CD4-positive, alpha-beta T cell treated with Interleukin-6 for 4 hours (primary cell): ENCODE measurements at regions not wholly inside any gene's neighbourhood (a gene's known extent, or its start where the extent isn't known, plus 50 kb on each side); places are given as distances from the start of the nearest gene placed in this dataset.
"Not testable (repeated sequence)": the region's sequence is repeated elsewhere in the genome, so short reads cannot be mapped to it uniquely, and the experiment has no call there.

Source experiments
- DNase-seq: peaks from one replicate; pipeline ENCODE4 v3.0.0-alpha.2; 2020; ENCODE audit warnings: mixed read lengths

- DNase-seq: not testable (repeated sequence)
These were observed 207.6 kb downstream of the NDUFA10 start for GRCh38 chr2:239817468-239818031.

DNA sequence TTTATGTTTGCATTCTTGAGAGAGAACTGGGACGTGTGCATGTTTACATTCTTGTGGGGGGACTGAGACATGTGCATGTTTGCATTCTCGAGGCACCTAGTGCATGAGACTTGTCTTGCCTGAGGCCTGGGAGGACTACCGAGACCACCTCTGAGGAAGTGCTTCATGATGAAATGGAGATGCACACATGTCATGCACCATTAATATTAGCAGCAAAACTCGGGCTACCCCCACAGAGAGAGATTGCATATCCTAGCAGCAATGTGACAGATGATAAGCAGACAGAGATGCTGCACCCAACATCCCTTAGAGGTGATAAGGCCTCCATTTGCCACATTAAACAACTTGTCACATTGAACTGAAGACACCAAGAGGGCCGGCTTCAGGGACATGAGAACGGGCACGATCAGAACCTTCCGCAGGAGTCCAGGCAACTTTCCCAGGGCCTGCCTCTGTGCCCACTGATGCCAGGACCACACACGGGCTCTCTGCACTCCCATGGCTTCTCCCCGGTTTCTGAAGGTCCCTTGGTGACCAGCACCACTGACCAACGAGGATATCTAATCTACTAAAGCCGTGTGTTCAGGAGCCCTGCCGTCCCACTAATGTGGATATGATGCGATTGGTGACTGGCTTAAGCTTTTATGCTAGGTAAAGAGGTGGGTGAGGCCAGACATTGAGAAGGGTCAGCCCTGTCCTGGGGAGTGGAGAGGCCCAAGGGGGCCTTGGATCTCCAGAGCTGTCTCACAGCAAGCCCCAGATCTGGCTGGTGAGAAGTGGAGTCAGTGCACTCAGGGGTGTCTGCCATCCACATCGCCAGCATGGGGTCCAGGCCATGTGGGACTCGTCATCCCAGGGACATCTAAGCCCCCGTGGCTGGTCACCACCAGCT is 208.3 kb downstream of the NDUFA10 start:
- DNase-seq: no peak

GRCh38 chr2:239815671-239816070 is 209.5 kb downstream of the NDUFA10 start:
- no peak for DNase-seq

DNA sequence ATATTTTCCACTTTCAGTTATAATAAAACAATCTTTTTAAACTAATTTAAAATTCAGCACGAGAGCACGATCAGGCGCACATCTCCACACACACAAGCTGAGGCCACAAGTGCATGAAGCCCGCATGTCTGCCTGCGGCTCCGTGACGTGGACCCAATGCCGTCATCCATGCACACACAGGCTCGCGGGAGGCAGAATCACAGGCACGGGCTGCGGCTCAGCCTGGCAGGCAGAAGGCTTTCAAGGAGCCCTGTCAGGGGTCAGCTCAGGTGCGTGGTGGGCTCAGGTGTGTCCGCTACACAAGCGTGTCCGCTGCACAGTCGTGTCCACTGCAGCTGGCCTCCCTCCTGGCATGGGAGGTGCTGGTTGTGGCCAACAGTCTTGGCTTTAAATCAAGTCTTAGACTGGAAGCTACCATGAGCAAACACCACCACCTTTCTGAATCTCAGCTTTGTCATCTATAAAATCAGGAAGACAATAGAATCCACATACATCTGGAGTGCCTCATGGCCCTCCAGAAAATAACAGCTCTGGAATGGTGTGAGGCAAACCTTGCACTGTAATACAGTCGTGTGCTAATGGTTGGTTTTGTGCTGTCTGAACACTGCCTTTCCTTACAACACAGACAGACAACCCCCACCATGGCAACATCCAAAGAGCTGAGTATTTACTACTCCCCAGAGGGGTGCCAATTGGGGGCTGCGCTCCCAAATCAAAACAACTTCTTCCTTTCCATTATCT is 210.1 kb downstream of the NDUFA10 start:
- DNase-seq: no peak

DNA sequence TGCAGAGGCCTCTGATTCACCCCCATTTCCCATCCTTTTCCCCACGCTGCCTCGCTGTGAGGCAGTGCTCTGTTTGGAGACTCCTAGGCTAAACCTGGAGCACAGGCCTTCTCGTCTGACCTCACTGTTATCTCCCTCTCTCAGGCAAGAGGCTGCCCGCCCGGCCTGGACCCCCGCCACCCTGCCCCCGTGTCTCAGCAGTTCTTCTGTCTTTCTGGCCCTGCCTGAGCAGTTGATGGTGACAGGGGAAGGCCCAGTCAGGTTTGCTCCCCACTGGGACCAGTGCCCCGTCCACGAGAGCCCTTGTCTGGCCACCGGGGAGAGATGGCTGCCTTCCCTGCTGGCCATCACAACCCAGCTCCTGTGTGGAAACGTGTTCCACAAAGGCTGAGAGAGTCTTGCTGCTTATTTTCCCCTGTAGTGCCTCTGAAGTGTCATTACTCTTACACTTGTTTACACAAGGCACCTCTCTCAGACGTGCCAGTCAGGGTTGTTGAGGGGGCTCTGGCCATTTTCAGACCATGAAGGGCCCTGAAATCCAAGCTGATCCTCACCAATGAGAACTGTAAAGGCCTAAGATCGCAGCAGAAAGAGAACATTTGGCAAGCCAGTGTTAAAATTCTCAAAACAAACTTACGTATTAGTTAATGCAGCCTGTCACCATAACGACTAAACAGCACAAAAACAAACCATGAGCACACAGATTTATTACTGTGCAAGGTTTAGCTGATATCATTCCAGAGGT is 210.9 kb downstream of the NDUFA10 start:
- DNase-seq: no peak

- DNase-seq: no peak
These were observed 211.7 kb downstream of the NDUFA10 start for GRCh38 chr2:239813261-239814115.

GRCh38 chr2:239811806-239812560 is 213.2 kb downstream of the NDUFA10 start:
- no peak for DNase-seq

- DNase-seq: no peak
These were observed 213.9 kb downstream of the NDUFA10 start for GRCh38 chr2:239811111-239811781.

DNA sequence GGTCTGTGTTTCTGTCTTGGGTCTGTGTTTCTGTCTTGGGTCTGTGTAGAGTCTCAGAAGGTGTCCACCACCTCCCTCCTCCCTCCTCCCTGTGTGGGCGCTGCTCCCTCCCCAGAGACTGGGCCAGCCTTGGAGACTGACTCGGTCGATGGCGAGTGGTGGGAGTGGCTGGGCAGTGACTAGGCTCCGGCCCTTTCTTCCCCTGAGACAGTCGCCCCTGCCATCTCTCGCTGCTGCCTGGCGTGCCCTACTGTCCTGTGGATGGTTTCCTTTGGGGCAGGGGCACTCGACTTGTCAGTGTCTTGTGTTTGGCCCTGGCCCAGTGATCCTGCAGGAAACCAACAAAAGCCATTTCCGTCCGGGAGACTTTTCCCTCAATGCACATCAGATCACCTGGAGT is 215.8 kb downstream of the NDUFA10 start:
- no peak for DNase-seq

GRCh38 chr2:239807568-239807967 is 217.6 kb downstream of the NDUFA10 start:
- no peak for DNase-seq

DNA sequence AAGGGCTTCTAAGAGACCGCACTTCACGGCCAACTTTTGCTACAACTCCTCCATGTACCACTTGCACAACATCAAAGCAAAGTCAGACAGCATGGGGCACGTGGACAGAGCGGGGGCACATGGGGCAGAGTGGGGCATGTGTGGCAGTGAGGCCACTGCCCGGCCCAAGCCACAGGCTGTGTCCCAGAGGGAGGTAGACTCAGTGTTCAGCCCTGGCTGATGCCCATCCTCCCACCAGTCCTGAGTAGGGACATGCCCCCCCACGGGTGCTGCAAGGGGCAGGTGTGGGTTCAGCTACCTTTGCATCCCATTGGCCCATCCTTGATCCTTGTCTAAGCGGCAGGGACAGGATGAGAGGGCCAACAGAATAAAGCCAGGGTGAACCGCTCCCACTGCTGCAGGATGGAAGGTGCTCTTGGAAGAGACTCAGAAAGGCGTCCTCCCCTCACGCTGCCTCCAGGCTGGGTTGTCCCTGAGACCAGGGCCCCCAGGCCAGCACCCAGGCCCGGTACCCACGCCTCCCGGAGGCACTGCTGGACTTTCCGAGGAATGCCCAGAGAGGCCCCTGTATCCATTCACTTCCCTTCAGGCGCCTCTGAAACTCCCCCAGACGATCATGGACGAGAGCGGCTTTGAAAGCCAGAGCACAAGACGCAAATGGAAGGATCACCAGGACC is 218.2 kb downstream of the NDUFA10 start:
- no peak for DNase-seq

GRCh38 chr2:239806276-239806675 is 218.9 kb downstream of the NDUFA10 start:
- no peak for DNase-seq

DNA sequence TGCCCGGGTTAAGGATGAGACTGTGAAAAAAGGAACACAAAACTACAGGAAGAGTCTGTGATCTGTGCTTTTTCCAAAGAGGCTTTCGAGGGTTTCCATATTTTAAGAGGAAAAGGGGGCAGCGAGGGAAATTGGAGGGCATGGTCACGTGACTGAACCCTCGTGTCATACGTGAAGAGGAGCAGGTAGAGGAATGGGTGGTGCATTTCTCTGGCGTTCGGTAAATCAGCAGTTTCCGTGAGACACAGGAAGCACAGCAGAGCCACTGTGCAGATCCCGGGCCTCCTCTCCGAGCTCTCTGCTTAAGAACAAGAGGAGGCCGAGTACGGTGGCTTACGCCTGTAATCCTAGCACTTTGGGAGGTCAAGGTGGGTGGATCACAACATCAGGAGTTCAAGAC is 219.7 kb downstream of the NDUFA10 start:
- DNase-seq: no peak

GRCh38 chr2:239805043-239805329 is 220.2 kb downstream of the NDUFA10 start:
- DNase-seq: no peak

GRCh38 chr2:239804161-239805042 is 220.7 kb downstream of the NDUFA10 start:
- no peak for DNase-seq

GRCh38 chr2:239803766-239804115 is 221.4 kb downstream of the NDUFA10 start:
- DNase-seq: no peak

DNA sequence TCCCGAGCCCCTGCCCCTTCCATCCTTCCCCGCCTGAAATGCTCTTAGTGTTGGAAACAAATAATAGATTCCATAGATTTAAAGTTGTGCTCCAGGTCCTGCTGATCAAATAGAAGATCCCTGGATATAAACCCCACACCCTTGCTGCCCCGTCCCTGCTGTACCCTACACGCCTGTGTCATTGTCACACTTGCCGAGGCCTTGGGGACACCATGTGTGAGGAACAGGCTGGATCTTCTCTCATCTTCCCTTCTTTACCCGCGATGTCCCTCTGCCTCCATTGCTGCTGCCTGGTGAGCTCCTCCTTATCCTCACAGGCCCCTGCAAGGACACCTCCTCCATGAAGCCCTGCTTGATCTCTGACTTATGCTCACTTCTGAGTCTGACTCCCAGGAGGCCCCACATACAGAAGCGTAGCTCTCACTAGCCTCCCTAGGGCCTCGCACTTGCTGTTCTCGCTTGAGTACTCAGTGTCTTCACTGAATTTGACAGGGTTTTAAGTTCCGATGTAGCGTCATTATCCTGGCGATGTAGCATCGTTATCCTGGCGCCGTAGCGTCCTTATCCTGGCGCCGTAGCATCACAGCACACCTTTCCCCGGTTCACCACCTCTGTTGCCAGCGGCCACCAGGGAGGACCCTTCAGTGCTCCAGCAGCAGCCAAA is 221.9 kb downstream of the NDUFA10 start:
- DNase-seq: no peak

- DNase-seq: no peak
These were observed 222.9 kb downstream of the NDUFA10 start for GRCh38 chr2:239802185-239802649.
